GM12878 (cell line): ENCODE measurements at regions not wholly inside any gene's neighbourhood (a gene's known extent, or its start where the extent isn't known, plus 50 kb on each side); places are given as distances from the start of the nearest gene placed in this dataset.

Source experiments
- ATF3 ChIP-seq: IDR thresholded peaks from 2 replicates; pipeline ENCODE4 v1.6.1; 2011; ENCODE audit warnings: low read depth, mild to moderate bottlenecking, low read length, moderate library complexity, borderline replicate concordance; ENCODE audit errors: extremely low read depth
- BACH1 ChIP-seq: fragments of 450-650 bp; IDR thresholded peaks from 2 replicates; pipeline ENCODE4 v1.6.1; 2017; ENCODE audit warnings: mild to moderate bottlenecking, borderline replicate concordance
- BCL11A ChIP-seq: IDR thresholded peaks from 2 replicates; pipeline ENCODE4 v1.6.1; 2011; ENCODE audit warnings: low read depth, low read length
- BHLHE40 ChIP-seq, 2 experiments: fragments of 450-650 bp in 1 of 2; IDR thresholded peaks; 2 replicates each; pipeline ENCODE4 v1.6.1; 2011 to 2017; ENCODE audit warnings: low read depth in 2 of 2, borderline replicate concordance in 1 of 2, improper control_type of control experiment in 1 of 2, low read length in 1 of 2, mild to moderate bottlenecking in 1 of 2
- HCFC1 ChIP-seq: fragments of 150-350 bp; IDR thresholded peaks from 2 replicates; pipeline ENCODE4 v1.6.1; 2014; ENCODE audit warnings: low read length
- HDAC6 ChIP-seq: fragments of 200-600 bp; sonication (generic); IDR thresholded peaks from one replicate; pipeline ENCODE4 v1.8.0; 2017; ENCODE audit warnings: antibody characterized with exemption; ENCODE audit not compliant: unreplicated experiment
- IKZF1 ChIP-seq: fragments of 450-650 bp; conservative IDR thresholded peaks from 2 replicates; pipeline ENCODE4 v1.6.1; 2017; ENCODE audit warnings: antibody characterized with exemption, mild to moderate bottlenecking
- IRF4 ChIP-seq: IDR thresholded peaks from 2 replicates; pipeline ENCODE4 v1.6.1; 2011; ENCODE audit warnings: low read depth, low read length
- NFIC ChIP-seq: IDR thresholded peaks from 2 replicates; pipeline ENCODE4 v1.6.1; 2012; ENCODE audit warnings: low read depth, mild to moderate bottlenecking, inconsistent platforms, low read length, moderate library complexity
- NR2F1 ChIP-seq: fragments of 450-650 bp; conservative IDR thresholded peaks from 2 replicates; pipeline ENCODE4 v1.6.1; 2017; ENCODE audit warnings: mild to moderate bottlenecking
- POLR2AphosphoS2 ChIP-seq: IDR thresholded peaks from 2 replicates; pipeline ENCODE4 v1.6.1; 2011; ENCODE audit warnings: low read depth, mild to moderate bottlenecking, low read length, improper control_type of control experiment, moderate library complexity
- RUNX3 ChIP-seq: IDR thresholded peaks from 2 replicates; pipeline ENCODE4 v1.6.1; 2012; ENCODE audit warnings: low read length, inconsistent platforms
- SPI1 ChIP-seq: IDR thresholded peaks from 2 replicates; pipeline ENCODE4 v1.6.1; 2011; ENCODE audit warnings: low read depth, mild to moderate bottlenecking, low read length, moderate library complexity, borderline replicate concordance; ENCODE audit not compliant: insufficient read depth
- TBL1XR1 ChIP-seq: IDR thresholded peaks from 2 replicates; pipeline ENCODE4 v1.6.1; 2012; ENCODE audit warnings: low read depth, low read length, improper control_type of control experiment
- ZNF274 ChIP-seq: IDR thresholded peaks from one replicate; pipeline ENCODE4 v1.8.0; 2011; ENCODE audit not compliant: insufficient read length, insufficient read depth
- ZNF687 ChIP-seq: fragments of 450-650 bp; IDR thresholded peaks from 2 replicates; pipeline ENCODE4 v1.6.1; 2017; ENCODE audit warnings: mild to moderate bottlenecking, moderate library complexity
- ZSCAN29 ChIP-seq: fragments of 450-650 bp; IDR thresholded peaks from 2 replicates; pipeline ENCODE4 v1.6.1; 2017; ENCODE audit warnings: mild to moderate bottlenecking, moderate library complexity
- TF ChIP-seq, protein P1 (sequence below): fragments of 450-650 bp; IDR thresholded peaks from 2 replicates; pipeline ENCODE4 v1.6.1; 2014; ENCODE audit warnings: mild to moderate bottlenecking
- TF ChIP-seq, protein P2 (sequence below): fragments of 150-350 bp; IDR thresholded peaks from 2 replicates; pipeline ENCODE4 v1.6.1; 2014; ENCODE audit warnings: mild to moderate bottlenecking, low read depth, low read length
- TF ChIP-seq, protein P3 (sequence below): fragments of 450-650 bp; formaldehyde crosslinking; IDR thresholded peaks from 2 replicates; pipeline ENCODE4 v1.4.0; 2020; ENCODE audit warnings: mild to moderate bottlenecking, moderate library complexity

DNA sequence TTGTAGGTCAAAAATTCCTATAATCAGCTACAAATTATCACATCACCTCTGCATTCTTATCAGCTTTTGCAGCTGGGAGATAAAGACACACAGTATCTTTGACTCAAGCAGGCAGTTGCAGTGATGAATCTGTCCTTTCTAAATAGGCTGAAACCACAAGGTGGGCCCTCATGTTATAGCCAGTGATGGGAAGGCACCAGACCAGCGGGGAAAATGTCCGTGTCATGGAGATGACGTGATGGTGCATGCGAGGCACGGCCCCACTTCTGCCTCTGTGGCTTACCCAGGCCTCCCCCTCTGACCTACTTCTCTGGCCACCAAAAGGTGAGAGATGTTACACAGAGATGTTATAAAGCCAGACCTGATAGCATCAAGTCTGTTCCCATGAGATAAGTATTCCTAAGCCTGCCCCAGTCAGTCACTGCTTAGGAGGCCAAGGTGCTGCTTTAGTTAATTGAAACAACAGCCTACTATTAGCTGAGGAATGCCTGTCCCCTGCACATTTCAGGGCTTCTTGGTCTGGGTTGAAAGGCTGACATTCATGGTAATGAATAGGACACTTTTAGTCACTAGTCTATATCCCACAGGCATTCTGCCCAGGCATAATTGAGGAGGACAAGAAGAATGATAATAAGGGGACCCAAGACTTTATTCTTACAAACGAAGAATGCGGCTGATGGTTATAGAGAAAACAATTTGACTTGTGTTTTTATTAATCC is 327.9 kb downstream of the LPIN1 start (continued):
- TF ChIP-seq, protein P1, sequence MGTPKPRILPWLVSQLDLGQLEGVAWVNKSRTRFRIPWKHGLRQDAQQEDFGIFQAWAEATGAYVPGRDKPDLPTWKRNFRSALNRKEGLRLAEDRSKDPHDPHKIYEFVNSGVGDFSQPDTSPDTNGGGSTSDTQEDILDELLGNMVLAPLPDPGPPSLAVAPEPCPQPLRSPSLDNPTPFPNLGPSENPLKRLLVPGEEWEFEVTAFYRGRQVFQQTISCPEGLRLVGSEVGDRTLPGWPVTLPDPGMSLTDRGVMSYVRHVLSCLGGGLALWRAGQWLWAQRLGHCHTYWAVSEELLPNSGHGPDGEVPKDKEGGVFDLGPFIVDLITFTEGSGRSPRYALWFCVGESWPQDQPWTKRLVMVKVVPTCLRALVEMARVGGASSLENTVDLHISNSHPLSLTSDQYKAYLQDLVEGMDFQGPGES, result no peak
- TF ChIP-seq IRF4, result 0 out of 2 replicates have a peak, but pooled peaks have one; percentile 31
- no peak for TF ChIP-seq ATF3
- TF ChIP-seq BHLHE40 (IDR thresholded peaks at IDR 0.05; ENCODE audit: borderline replicate concordance in 1 of 2, low read depth in 2 of 2, low read length in 1 of 2), result peak; percentile 11 to 66; a peak in 1 of 4 replicates
- TF ChIP-seq, protein P2, sequence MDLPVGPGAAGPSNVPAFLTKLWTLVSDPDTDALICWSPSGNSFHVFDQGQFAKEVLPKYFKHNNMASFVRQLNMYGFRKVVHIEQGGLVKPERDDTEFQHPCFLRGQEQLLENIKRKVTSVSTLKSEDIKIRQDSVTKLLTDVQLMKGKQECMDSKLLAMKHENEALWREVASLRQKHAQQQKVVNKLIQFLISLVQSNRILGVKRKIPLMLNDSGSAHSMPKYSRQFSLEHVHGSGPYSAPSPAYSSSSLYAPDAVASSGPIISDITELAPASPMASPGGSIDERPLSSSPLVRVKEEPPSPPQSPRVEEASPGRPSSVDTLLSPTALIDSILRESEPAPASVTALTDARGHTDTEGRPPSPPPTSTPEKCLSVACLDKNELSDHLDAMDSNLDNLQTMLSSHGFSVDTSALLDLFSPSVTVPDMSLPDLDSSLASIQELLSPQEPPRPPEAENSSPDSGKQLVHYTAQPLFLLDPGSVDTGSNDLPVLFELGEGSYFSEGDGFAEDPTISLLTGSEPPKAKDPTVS, result no peak
- TF ChIP-seq HCFC1, result no peak
- TF ChIP-seq ZSCAN29, result no peak
- peak; percentile 27; the same call in 1 of the 2 replicates for TF ChIP-seq BACH1
- TF ChIP-seq HDAC6, result no peak
- peak; percentile 57 for TF ChIP-seq IKZF1
- peak; percentile 83; the same call in 1 of the 2 replicates for TF ChIP-seq BCL11A
- no peak for TF ChIP-seq POLR2AphosphoS2
- TF ChIP-seq, protein P3, sequence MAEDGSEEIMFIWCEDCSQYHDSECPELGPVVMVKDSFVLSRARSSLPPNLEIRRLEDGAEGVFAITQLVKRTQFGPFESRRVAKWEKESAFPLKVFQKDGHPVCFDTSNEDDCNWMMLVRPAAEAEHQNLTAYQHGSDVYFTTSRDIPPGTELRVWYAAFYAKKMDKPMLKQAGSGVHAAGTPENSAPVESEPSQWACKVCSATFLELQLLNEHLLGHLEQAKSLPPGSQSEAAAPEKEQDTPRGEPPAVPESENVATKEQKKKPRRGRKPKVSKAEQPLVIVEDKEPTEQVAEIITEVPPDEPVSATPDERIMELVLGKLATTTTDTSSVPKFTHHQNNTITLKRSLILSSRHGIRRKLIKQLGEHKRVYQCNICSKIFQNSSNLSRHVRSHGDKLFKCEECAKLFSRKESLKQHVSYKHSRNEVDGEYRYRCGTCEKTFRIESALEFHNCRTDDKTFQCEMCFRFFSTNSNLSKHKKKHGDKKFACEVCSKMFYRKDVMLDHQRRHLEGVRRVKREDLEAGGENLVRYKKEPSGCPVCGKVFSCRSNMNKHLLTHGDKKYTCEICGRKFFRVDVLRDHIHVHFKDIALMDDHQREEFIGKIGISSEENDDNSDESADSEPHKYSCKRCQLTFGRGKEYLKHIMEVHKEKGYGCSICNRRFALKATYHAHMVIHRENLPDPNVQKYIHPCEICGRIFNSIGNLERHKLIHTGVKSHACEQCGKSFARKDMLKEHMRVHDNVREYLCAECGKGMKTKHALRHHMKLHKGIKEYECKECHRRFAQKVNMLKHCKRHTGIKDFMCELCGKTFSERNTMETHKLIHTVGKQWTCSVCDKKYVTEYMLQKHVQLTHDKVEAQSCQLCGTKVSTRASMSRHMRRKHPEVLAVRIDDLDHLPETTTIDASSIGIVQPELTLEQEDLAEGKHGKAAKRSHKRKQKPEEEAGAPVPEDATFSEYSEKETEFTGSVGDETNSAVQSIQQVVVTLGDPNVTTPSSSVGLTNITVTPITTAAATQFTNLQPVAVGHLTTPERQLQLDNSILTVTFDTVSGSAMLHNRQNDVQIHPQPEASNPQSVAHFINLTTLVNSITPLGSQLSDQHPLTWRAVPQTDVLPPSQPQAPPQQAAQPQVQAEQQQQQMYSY (CRISPR knock-in tag), result no peak
- no peak for TF ChIP-seq ZNF274
- TF ChIP-seq SPI1, result peak; percentile 64; the same call in 1 of the 2 replicates
- TF ChIP-seq NFIC, result no peak
- TF ChIP-seq RUNX3, result peak; percentile 36
- TF ChIP-seq TBL1XR1, result no peak
- TF ChIP-seq ZNF687, result peak; percentile 43; the same call in 1 of the 2 replicates
- TF ChIP-seq NR2F1, result peak; percentile 62
